Hematopoietic multipotent progenitor cell treated with erythropoietin and hydrocortisone succinate and interleukin-3 and kit ligand, for 6 days (in vitro differentiated cells): ENCODE measurements at regions not wholly inside any gene's neighbourhood (a gene's known extent, or its start where the extent isn't known, plus 50 kb on each side); places are given as distances from the start of the nearest gene placed in this dataset.
"Not testable (repeated sequence)": the region's sequence is repeated elsewhere in the genome, so short reads cannot be mapped to it uniquely, and the experiment has no call there.

Experiments
- DNase-seq: peaks from one replicate; pipeline ENCODE4 v3.0.0-alpha.2; 2015

DNA sequence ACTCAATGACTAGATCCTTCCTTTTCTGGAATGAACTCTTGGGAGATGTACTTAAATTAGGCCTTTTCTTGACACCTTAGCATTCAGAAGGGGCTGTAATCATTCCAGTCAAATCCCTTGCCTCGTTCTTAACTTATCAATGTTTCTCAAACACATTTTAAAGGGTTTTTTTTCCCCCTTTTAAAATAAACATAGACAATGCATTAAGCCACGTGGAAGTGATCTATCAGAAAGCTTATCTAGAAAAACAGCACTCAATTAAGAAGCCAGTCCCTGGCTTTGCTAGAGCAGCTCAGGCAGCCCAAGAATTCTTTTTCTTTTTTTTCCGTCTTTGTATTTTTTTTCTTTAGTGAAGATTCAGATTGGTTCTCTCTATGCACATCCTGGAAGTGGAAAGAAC lies 118.2 kb downstream of the PCDH7 start:
- no peak for DNase-seq

DNA sequence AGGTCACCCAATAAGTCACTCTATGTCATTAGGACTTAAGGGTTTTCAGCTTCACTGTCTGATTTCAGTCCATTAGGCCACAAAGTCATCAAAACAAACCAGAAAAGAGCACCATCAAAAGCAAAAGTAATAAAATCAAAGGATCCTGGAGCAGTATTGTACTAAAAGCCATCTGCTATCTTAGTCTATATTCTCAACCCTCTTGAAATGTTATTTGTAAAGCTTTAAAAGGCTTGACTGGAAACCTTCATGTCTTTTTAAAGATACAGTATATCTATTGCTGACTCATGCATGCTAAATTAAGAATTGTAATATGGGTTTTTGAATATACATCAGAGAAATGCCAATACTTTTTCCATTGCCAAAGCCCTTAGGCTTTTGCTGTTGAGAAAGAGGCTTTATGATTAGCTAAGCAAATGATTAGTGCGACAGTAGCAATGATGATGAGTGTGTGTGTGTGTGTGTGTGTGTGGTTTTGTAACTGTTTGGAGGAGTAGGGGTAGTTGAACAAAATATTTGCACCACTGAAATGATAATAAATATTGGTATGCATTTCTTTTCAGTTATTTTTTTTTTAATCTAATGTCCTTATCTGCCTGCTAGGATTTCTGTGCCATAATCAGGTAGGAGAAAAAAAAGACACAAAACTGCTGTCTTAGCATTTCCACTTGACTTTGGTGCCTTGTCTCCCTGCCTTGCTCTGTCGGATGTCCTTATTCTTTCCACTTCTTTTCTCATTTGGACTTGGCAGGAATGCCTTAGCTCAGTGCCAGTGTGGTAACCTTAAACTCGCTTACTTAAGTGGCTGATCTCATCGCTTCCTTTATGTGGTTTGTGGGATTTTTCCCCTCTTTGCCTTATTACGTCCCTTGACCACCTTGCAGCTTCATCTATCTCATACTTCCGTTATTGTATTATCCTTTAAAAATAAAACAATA lies 119.7 kb downstream of the PCDH7 start:
- no peak for DNase-seq

DNA sequence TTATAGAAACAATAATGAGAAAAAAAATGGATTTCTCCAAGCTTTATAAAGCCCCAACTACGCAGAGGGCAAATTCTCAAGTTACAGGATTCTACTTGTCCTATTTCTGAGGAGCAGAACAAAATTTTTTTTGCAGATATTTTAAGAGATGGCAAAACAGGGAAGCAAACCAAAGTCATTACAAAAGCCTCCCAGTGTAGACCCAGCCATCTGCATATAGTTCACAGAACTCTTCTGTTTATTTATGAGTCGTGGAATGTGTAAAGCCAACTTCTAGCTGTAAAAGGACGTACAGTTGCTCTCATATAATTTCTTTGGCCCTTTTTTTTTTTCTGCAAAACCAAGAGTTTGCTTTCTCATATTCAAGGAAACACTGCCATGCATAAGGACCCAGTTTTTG lies 120.4 kb downstream of the PCDH7 start:
- DNase-seq, result no peak

DNA sequence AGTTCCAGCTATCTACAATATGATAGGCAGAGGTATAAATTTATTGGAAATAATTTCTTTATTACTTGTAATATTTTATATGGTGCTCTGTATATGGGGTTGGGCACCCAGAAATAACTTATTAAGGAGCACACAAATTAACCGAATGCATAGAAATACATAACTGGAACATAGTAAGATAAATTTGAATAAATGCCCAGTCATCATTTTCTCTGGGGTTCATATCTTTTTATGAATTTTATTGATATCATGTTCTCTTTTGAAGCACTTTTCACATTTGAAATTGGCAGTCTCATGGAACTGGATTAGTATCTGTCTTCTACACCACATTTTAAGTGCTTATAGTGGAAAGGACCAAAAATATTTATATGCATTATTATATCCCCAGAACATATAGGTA lies 122.0 kb downstream of the PCDH7 start:
- DNase-seq, result no peak

DNA sequence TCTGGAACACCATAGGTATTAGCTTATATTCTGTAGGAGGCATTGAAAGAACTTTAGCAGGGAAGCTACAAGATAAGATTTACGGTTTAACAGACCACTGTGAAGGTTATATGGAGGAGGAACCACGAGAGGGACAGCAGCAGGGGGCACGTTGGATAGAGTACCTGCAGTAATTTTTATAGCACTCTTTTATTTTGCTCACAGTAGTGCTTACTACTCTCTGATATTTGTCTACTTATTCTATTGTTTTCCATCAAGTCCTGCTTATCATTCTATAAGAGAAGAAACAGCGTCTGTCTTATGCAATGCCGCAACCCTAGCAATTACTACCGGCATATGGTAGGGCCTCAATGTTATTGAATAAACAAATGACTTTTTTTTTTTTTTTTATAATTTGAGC lies 122.5 kb downstream of the PCDH7 start:
- DNase-seq, result no peak

DNA sequence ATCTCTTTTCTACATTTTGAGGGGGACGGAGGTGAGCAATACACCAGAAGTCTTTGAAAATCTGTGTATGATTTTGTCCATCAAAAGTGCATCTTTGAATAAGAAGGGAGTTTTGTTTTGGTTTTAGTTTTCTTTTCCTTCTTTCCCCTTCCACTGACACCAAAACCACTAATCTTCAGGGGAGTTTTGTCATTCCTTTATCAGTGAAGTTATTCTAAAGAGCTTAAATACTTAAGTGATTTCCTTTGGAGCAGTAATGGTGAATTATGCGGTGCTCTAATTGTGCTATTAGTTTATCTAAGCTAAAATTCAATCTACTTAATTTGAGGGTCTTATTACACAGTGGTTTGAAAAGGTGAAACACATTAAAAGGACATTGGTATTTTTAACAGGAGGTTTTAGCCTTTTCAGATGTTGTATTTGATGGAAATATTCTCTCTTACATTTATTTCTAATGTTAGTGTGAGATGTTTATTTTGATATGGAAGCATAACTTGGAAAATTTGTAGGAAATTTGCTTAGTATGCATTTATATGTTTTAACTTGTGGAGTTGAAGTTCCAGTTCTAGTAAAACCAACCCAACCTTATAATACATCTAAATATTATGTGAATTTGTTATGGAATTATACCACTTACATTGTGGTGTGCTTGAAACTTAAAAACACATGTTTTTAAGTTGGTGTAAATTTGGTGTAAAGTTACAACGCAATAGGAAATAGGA lies 124.9 kb downstream of the PCDH7 start:
- DNase-seq, result no peak

DNA sequence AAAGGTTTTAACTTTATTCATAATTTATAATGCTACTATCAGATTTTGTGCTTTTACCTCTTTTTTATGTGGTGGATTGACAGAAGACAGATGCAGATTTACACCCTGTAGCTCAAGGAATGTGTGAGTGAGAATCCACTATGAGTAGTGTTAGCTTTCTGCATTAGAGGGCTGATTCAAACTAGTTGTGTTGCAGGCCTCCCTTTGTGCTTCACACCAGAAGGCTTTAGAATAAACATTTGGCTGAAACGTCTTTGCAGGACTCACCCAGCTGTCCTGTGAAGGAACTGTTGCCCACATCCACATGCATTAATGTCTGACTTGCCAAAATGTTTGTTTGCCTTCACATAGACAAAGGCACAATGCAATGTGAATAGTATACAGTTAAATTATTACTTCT lies 127.0 kb downstream of the PCDH7 start:
- DNase-seq, result no peak

DNA sequence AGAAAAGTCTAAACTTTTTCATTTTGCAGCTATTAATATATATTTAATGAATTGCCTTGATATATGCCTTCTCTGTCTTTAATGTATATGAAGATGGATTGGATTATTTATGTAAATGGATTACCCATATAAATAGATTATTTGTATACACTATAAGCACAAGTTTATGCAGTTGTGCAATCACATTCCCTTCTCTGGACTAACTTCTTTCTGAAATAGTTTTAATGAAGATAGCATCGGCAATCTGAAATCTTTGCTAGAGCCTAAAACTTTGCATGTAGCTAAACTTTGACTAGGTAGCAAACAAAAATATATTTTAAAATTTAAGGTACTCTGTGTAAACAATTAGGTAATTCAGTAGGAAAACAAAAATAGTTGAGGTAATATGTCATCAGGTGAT lies 127.8 kb downstream of the PCDH7 start:
- no peak for DNase-seq

DNA sequence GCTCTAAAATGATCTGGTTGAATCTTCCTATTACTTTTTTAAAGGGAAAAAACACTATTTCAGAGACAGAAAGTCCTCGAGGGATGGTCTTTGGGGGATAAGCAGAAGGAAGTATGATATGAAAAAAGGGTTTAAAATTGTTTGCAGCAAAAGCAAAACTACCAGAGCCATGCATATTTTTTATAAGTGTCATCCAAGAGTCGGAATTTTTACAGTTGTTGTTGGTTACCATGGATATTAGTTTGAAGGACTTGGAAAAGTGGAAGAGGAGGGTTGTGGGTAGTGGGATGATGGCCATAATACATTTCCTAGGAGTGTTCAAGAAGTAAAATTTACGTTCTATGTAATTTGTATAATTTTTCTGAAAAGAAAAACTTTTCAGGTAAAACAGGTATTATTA lies 134.4 kb downstream of the PCDH7 start:
- no peak for DNase-seq

DNA sequence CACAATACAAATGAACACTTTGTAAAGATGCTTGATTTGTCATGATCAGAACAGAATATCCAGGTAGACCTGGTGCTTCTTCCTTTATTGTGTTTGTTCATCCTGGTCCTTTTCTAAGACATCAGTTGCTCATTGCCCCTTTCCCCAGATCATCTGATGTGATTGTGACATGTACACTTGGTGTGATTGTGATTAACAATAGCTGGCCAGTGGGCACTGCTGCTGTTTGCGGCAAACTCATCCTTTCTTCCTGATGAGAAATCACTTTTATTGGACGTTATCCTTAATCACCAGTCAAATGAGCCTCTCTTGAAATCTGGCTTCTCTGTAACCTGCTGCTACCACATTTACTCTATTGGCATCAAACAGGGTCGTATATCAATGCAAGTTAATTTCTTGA lies 135.1 kb downstream of the PCDH7 start:
- DNase-seq, result no peak

DNA sequence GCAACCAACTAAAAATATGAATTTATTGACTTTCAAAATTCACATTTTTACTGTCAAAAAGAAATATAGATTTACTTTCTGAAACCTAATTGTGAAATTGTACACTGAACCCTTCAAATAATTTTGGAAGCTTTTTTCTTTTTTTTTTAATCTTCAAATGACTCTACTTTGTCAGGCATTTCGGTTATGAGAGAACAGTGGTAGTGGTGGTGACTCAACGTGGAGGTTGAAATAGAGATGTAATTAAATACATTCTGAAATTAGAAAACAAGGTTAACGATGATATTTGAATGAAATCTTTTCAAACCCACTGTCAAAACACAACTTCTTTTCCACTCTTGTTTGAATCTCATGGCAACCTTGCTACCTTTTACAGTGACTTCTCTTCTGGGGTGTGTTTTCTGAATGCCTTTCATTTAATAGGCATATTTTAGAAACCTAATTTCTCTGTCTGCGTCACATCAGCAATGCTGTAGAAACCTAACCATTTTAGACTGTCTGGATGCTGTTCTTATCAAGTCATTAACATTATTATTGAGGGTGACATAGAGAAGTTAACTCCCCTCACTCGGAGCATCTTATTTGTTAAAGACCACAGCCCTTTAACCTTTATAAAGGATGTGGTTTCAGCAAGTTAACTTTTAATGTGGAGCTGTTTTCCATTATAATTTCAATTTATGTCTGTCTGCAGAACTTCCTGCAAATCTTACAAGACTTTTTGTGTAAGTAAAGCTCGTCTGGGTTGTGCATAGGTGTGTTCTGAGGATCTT lies 136.8 kb downstream of the PCDH7 start:
- no peak for DNase-seq

DNA sequence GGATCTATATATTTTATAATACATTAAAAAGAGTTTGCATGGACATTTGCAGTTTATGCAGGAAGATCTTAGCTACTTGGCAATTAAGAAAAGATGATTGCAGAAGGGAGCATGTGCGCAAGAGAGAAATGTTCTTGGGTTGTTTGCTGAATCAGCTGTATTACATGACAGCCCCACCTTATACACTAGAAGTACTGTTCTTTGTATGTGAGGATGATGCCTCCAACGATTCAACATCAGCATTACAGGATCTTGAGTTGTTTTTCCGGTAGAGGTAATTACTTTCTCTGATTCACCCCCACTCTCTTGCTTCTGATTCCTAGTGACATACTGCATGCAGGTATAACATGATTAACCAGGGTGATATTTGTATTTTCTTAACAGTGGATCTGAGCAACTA lies 140.8 kb downstream of the PCDH7 start:
- DNase-seq, result no peak

DNA sequence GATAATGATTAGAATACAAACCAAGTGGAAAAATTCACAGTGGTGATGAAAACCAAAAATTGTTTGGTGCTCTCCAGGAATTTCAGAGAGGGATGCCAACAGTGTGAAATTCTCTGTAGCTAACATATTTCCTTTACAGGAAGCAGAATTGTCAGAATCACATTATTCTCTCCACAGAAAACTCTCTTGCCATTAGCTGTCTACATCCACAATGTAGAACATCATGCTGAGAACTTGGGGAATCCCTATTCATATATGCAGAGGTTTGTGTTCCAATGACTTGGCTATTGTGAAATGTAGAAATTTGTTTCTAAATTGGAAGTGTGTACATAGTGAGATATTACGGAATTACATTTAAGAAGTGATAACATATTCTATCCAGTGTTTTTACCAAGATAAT lies 142.0 kb downstream of the PCDH7 start:
- no peak for DNase-seq

DNA sequence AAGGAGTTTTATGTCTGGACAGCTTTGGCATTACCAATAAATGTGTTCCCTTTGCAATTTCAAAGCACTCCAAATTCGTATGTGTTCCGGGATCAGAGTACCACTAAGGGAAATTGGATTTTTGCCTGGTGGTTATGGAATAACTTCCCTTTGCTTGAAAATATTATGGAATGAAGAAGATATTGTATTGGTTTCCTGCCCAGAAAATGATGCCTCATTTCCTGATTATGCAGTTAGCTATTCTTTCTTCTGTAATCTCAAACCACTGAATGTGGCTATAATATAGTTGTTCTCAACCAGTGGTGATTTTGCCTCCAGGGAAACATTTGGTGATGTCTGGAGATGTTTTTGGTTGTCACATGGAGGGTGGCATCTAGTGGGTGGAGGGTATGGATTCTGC lies 142.9 kb downstream of the PCDH7 start:
- DNase-seq, result no peak

DNA sequence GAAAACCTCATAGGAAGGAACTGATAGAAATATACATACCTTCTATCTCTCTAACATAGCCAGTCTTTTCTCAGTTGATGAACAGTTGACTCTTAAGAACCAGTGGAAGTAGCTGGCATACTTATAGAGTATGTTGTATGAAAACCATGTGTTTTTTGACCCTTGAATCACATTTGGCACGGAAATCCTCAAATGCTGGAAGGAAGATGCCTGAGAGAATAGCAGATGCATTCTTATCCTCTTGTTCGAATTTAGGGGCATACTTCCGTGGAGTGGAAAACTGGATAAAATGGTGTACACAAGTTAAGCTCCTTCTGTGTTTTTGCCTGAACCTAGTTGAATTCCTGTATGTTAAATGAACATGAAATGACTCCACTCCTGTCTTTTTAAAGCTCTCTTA lies 145.5 kb downstream of the PCDH7 start:
- no peak for DNase-seq

DNA sequence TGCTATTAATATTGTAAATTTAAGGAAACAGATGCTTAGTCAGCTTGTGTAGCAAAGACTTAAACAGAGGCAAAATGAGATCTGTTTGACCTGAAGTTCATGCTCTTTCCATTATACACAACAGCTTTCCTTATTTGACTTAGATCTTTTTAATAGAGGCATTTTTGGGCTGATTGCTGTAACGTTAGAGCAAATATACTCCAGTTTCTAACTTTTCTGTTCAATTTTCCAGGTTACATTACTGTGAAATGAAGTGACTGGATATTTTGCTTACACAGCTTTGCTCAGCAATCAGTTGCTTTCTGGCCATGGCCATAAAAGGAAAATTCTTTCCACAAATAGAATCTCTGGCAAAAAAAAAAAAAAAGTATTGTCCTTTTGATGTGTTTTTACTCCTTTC lies 146.2 kb downstream of the PCDH7 start:
- no peak for DNase-seq

DNA sequence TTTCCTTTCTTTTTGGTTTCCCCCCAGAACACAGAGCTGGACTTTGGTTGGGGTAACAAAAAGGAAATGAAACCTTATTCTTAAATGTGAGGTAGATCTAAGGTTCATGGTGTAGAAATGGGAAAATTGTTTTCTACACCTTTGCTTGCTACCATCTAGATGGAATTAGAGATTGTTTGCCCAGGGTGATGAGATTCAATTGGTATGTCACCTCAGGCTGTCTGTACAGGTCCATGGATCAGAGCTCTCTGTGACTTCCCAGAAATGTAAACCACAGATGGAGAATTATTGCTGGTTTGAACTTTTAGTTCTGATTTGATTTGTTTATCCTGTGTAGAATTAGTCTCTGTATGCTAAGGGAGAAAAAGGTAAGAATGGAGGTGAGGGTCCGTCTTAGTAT lies 146.7 kb downstream of the PCDH7 start:
- DNase-seq, result no peak

DNA sequence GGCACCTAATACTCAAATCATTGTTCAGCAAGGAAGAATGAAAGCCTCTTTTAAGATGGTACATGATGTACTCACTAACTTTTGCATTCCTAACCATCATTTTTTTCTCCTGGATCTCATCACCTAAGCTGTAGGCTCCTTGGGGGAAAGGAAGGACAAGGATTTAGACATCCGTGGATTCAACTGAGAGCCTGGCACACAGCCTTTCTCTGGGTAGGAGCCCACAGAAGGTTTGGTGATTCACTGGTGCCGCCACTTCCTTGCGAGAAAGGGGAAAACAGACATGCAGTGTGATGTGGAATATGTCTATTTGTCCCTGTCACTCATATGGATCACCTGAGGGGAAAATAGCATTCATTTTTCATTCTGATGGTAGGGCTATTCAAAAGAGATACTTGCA lies 147.3 kb downstream of the PCDH7 start:
- no peak for DNase-seq

DNA sequence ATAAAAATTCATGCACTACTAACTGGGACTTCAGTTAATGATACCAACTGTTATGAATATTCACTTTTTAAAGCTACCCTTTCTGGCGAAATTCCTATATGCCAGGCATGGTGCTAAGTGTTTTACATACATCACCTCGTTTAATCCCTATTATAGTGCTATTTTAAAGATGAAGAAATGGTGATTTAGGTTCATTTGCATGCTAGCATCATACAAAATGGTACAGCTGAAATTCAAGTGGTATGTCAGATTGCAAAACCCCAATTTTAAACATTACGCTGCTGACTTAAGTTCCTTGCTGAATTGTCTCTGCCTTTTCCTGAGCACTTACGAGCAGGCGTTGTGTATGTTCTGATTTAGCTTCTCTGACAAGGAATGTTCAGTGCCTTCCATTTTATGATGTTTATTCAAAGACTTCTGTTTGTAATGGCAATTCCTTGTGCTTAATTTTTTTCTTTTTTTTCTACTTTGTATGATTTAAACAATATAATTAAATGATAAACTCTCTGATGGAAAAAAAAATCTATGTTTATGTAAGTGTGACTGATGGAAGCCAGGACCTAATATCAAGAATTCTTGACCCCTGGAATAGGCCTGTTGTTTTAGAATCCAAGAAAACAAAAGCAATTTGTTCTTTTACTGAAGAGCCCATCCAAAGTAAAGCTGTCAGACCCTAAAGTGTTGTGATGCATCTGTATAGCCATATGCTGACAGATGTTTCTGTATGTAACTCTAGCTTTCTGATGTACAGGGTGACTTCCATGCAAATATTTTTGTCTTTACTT lies 148.1 kb downstream of the PCDH7 start:
- DNase-seq, result no peak

DNA sequence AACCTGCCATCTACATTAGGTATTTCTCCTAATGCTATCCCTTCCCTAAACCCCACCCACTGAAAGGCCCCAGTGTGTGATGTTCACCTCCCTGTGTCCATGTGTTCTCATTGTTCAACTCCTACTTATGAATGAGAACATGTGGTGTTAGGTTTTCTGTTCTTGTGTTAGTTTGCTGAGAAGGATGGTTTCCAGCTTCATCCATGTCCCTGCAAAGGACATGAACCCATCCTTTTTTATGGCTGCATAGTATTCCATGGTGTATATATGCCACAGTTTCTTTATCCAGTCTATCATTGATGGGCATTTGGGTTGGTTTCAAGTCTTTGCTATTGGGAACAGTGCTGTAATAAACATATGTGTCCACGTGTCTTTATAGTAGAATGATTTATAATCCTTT lies 149.2 kb downstream of the PCDH7 start:
- not testable (repeated sequence) for DNase-seq

DNA sequence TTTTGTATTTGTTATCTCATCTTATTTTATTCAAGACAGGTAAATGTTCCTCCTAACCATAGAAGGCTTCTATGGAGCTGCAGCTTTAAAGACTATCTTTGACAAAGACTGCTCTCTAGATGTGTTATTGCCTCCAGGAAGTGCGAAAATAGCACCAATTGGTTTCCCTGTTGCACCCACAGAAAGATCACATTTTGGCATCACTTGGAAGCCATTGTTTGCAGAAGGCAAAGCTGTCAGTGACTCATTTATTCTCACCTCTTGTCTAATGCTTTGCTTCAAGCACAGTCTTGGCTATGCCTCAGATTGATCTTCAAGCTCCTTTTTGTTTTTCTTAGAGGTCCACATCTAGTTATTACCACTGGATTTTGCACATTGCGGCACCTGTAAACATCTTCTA lies 150.3 kb downstream of the PCDH7 start:
- no peak for DNase-seq

DNA sequence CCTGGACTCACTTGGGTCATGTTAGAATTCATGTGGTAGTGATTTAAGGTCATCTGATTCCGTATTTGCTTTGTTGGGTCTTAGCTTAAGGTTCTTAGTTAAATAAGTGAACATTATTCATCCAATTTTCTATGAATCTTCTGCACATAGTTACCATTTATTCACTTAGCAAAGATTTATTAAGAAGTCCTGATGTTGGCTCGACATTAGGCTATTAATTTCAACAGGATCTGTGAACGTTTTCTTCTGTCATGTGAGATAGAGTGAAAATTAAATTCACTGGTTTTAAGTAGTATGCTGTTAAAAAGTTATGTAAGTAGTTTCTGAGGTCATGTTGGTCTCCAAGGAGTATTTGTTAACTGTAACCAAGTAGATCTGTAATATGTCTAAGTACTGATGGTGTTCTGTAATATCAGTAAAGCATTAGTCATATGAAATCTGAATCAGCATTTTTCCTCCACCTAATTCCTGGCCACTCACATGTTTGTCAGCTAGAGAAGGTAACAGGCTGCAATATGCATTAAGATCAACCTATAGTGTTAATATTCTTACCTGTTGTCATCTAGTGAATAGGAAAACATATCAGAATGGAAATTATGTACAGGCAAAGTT lies 155.6 kb downstream of the PCDH7 start:
- DNase-seq, result no peak
